ENCODE measurements at regions not wholly inside any gene's neighbourhood (a gene's known extent, or its start where the extent isn't known, plus 50 kb on each side); places are given as distances from the start of the nearest gene placed in this dataset.

DNA sequence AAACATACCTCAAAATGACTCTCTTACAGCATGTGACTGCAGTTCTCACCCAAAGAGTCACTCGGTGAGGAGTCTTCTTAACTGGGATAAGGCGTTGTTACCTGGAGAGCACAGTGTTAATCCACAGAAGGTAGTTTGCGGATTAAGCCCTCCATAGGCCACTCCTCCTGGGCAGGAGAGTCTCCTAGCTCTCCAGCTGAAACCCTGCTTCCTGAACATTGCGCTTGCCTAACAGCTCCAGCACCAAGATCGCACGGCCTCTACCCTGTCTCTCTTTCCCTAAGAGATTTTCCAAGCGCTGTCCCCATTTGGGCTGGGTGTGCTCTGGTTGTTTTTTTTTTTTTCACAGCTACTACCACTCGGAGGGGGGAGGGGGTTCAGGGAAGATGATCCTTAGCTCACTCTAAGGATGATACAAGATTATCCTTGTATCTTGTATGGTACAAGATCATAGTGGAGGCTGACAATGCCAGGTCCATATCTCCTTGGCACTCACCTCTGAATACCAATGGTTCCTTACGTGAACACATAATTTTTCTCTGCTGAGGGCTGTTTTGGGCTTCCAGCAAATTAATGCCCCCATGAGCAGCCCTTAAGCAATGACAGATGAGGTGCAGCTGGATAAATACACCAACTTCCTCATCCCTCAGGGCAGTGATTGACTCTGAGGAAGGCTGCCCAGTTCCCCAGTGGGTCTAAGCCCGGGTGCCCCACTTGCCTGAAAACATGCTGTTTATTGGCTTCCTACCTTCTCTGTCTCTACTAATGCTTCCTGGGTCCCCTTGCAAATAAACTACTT lies 185.2 kb upstream of the TSC22D2 start:
- peak overlapping the region; percentile 3; the same call in 1 of the 2 replicates for H3K4me3 Mint-ChIP-seq
- ATAC-seq (peak; percentile 67), DNase-seq (ENCODE audit: low spot score) (no peak)
- no peak overlapping the region for H3K27ac Mint-ChIP-seq
- peaks cover 6% of the 10 kb centered on the region for H3K9me3 Mint-ChIP-seq
- TF ChIP-seq HMGA2 (CRISPR knock-in tag; IDR thresholded peaks at IDR 0.05) (no peak), OVOL2 (CRISPR knock-in tag; IDR thresholded peaks at IDR 0.05; ENCODE audit: borderline replicate concordance) (no peak), ZNF232 (CRISPR knock-in tag; IDR thresholded peaks at IDR 0.05) (no peak), SOX15 (CRISPR knock-in tag; IDR thresholded peaks at IDR 0.05) (no peak), ZNF396 (CRISPR knock-in tag; IDR thresholded peaks at IDR 0.05; ENCODE audit: borderline replicate concordance) (no peak), ZNF263 (CRISPR knock-in tag; IDR thresholded peaks at IDR 0.05; ENCODE audit: low read depth) (no peak)
- ChIA-PET POLR2A (no interaction called here), CTCF (interaction anchor here (0.5 to 1.5 kb wide), 15 partner anchors 10 to 688 kb away, joined by 3 to 10 read pairs (median 5); no protein-coding TSS in a partner anchor)
- peaks cover 38% of the 10 kb centered on the region for H3K4me1 Mint-ChIP-seq
- H3K27me3 Mint-ChIP-seq (ENCODE audit: low read depth) = peaks cover 12% of the 10 kb centered on the region
- H3K36me3 Mint-ChIP-seq = peaks cover 5% of the 10 kb centered on the region

DNA sequence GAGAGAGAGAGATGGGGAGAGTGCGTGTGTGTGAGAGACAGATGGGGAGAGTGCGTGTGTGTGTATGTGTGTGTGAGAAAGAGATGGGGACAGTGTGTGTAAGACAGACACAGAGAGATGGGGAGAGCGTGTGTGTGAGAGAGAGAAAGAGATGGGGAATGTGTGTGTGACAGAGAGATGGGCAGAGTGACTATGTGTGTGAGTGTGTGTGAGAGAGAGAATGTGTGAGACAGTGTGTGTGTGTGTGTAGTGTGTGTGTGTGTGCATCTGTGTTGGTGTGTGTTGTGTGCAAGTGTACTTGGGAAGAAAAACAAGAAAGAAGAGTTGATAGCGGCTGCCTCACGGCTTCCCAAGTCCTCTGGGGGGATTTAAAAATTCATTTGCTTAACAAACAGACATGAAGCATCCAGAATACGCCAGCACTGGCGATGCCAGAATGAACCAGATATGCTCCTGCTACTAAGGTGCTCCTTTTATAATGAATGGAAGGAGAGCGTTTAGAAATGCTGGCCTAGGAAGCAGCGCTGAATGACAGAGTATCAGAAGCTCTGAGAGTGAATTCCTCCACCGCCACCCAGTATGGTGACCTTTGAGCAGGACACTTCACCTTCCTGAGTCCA lies 186.1 kb upstream of the TSC22D2 start:
- Mint-ChIP-seq H3K9me3 (peaks cover 15% of the 10 kb centered on the region), H3K27me3 (ENCODE audit: low read depth) (peaks cover 12% of the 10 kb centered on the region), H3K4me1 (peaks cover 37% of the 10 kb centered on the region), H3K27ac (no peak overlapping the region), H3K4me3 (peak overlapping the region; percentile 77), H3K36me3 (peaks cover 12% of the 10 kb centered on the region)
- ChIA-PET CTCF (interaction anchor here (0.7 to 1.5 kb wide), 12 partner anchors 11 to 687 kb away, joined by 3 to 10 read pairs (median 5); no protein-coding TSS in a partner anchor), POLR2A (no interaction called here)
- DNase-seq (ENCODE audit: low spot score) (no peak), ATAC-seq (no peak)
- TF ChIP-seq, protein P1, sequence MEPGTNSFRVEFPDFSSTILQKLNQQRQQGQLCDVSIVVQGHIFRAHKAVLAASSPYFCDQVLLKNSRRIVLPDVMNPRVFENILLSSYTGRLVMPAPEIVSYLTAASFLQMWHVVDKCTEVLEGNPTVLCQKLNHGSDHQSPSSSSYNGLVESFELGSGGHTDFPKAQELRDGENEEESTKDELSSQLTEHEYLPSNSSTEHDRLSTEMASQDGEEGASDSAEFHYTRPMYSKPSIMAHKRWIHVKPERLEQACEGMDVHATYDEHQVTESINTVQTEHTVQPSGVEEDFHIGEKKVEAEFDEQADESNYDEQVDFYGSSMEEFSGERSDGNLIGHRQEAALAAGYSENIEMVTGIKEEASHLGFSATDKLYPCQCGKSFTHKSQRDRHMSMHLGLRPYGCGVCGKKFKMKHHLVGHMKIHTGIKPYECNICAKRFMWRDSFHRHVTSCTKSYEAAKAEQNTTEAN (CRISPR knock-in tag; IDR thresholded peaks at IDR 0.05) = 0 out of 2 replicates have a peak, but pooled peaks have one; percentile 25
- TF ChIP-seq MXD4 (CRISPR knock-in tag; IDR thresholded peaks at IDR 0.05; ENCODE audit: borderline replicate concordance) = no peak

DNA sequence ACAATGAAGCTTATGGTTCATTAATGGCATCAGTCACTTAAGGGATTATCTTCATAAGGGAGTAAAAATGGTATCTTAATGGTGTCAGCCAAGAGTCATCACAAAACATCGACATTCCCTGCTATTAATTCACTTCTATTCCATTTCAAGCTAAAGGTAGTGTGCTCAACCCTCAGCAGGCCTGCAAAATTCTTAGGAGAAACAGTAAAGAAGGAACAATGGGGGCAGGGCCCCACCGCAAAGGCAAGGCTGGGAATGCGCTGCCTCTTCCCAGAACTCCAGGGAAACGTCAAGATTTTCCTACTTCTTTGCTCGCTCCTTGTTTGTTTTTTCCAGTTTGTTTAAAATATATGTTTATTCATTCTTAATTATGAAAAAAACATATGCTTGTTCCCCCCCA lies 187.3 kb upstream of the TSC22D2 start:
- Mint-ChIP-seq H3K9me3 (peaks cover 17% of the 10 kb centered on the region), H3K4me3 (peak overlapping the region; percentile 77), H3K27ac (no peak overlapping the region), H3K27me3 (ENCODE audit: low read depth) (peaks cover 12% of the 10 kb centered on the region), H3K36me3 (peaks cover 14% of the 10 kb centered on the region), H3K4me1 (peaks cover 35% of the 10 kb centered on the region)
- CTCF ChIA-PET = interaction anchor here (0.7 to 2.0 kb wide), 13 partner anchors 10 to 455 kb away, joined by 3 to 18 read pairs (median 4); no protein-coding TSS in a partner anchor
- TF ChIP-seq CREB1 (CRISPR knock-in tag; IDR thresholded peaks at IDR 0.05) (no peak), FOXK1 (CRISPR knock-in tag; IDR thresholded peaks at IDR 0.05) (no peak), NFYB (CRISPR knock-in tag; conservative IDR thresholded peaks at IDR 0.05; ENCODE audit: low read depth) (no peak), ZNF396 (CRISPR knock-in tag; IDR thresholded peaks at IDR 0.05; ENCODE audit: borderline replicate concordance) (no peak), ZNF121 (CRISPR knock-in tag; IDR thresholded peaks at IDR 0.05) (no peak), ZNF219 (CRISPR knock-in tag; IDR thresholded peaks at IDR 0.05; ENCODE audit: borderline replicate concordance) (no peak), KAT7 (CRISPR knock-in tag; IDR thresholded peaks at IDR 0.05; ENCODE audit: borderline replicate concordance) (no peak), NR2C2 (CRISPR knock-in tag; IDR thresholded peaks at IDR 0.05) (no peak), ELF4 (CRISPR knock-in tag; IDR thresholded peaks at IDR 0.05; ENCODE audit: low read depth) (no peak), FOXJ3 (CRISPR knock-in tag; IDR thresholded peaks at IDR 0.05; ENCODE audit: borderline replicate concordance) (no peak), TP53 (CRISPR knock-in tag; IDR thresholded peaks at IDR 0.05) (no peak), IRF2 (CRISPR knock-in tag; IDR thresholded peaks at IDR 0.05; ENCODE audit: borderline replicate concordance, low read depth) (no peak), ZNF671 (CRISPR knock-in tag; IDR thresholded peaks at IDR 0.05) (no peak), ZNF416 (CRISPR knock-in tag; IDR thresholded peaks at IDR 0.05) (no peak), NR3C1 (CRISPR knock-in tag; conservative IDR thresholded peaks at IDR 0.05; ENCODE audit: low read depth) (no peak), CBFB (CRISPR knock-in tag; IDR thresholded peaks at IDR 0.05; ENCODE audit: low read depth) (no peak)
- TF ChIP-seq, protein P2, sequence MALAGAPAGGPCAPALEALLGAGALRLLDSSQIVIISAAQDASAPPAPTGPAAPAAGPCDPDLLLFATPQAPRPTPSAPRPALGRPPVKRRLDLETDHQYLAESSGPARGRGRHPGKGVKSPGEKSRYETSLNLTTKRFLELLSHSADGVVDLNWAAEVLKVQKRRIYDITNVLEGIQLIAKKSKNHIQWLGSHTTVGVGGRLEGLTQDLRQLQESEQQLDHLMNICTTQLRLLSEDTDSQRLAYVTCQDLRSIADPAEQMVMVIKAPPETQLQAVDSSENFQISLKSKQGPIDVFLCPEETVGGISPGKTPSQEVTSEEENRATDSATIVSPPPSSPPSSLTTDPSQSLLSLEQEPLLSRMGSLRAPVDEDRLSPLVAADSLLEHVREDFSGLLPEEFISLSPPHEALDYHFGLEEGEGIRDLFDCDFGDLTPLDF (CRISPR knock-in tag; IDR thresholded peaks at IDR 0.05) = no peak
- TF ChIP-seq, protein P3, sequence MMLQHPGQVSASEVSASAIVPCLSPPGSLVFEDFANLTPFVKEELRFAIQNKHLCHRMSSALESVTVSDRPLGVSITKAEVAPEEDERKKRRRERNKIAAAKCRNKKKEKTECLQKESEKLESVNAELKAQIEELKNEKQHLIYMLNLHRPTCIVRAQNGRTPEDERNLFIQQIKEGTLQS (CRISPR knock-in tag; conservative IDR thresholded peaks at IDR 0.05) = no peak
- TF ChIP-seq, protein P4, sequence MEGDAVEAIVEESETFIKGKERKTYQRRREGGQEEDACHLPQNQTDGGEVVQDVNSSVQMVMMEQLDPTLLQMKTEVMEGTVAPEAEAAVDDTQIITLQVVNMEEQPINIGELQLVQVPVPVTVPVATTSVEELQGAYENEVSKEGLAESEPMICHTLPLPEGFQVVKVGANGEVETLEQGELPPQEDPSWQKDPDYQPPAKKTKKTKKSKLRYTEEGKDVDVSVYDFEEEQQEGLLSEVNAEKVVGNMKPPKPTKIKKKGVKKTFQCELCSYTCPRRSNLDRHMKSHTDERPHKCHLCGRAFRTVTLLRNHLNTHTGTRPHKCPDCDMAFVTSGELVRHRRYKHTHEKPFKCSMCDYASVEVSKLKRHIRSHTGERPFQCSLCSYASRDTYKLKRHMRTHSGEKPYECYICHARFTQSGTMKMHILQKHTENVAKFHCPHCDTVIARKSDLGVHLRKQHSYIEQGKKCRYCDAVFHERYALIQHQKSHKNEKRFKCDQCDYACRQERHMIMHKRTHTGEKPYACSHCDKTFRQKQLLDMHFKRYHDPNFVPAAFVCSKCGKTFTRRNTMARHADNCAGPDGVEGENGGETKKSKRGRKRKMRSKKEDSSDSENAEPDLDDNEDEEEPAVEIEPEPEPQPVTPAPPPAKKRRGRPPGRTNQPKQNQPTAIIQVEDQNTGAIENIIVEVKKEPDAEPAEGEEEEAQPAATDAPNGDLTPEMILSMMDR (IDR thresholded peaks at IDR 0.05) = no peak
- POLR2A ChIA-PET = interaction anchor here (0.9 kb wide), 1 partner anchor 10 kb away, joined by 3 read pairs; no protein-coding TSS in a partner anchor
- ATAC-seq (no peak), DNase-seq (ENCODE audit: low spot score) (no peak)
